Breast epithelium (tissue), 3 donors: ENCODE measurements at regions not wholly inside any gene's neighbourhood (a gene's known extent, or its start where the extent isn't known, plus 50 kb on each side); places are given as distances from the start of the nearest gene placed in this dataset.

Experiments used
- POLR2A ChIP-seq: fragments of 450-650 bp; IDR thresholded peaks from one replicate; pipeline ENCODE4 v1.6.1; 2016; ENCODE audit warnings: antibody characterized with exemption, mild to moderate bottlenecking, moderate library complexity
- POLR2AphosphoS5 ChIP-seq, 3 donors: sonication (generic); formaldehyde crosslinking; IDR thresholded peaks; one replicate each; pipeline ENCODE4 v1.6.1; 2017; ENCODE audit warnings: antibody characterized with exemption in 3 of 3
- TF ChIP-seq, protein P1 (sequence below), 3 donors: fragments of 450-650 bp; IDR thresholded peaks; one replicate each; pipeline ENCODE4 v1.5.1; 2016 to 2017; ENCODE audit warnings: antibody characterized with exemption in 3 of 3, mild to moderate bottlenecking in 3 of 3, moderate library complexity in 3 of 3

DNA sequence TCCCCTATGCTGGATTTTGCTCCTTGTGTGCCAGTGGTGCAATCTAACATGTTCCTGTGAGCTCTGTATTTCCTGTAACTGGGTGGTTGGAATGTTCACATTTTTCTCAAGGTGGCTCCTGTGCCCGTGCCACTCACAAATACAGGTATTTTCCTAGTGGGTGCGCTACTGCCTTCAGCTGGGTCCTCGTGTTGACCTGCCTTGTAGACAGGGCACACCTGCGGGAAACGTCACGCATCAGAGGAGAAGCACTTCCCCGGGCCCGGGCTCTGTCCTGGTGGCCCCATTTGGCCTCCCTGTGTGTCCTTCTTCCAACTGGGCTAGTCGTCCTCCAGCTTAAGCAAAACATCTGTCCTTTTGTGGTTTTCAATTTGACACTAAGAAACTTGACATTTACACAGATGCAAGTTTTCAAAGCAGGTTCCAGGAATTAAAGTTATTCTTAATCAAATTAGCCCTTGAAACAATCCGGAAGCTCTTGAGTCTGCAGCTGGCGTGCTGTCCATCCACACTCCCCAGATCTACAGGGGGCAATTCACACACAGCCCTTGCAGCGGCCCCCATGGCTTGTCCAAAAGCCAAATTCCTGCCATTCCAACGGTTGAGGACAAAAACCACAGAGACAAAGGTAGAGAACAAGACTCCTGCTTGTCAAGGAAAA, 275.1 kb downstream of the CDC5L start:
- TF ChIP-seq, protein P1, sequence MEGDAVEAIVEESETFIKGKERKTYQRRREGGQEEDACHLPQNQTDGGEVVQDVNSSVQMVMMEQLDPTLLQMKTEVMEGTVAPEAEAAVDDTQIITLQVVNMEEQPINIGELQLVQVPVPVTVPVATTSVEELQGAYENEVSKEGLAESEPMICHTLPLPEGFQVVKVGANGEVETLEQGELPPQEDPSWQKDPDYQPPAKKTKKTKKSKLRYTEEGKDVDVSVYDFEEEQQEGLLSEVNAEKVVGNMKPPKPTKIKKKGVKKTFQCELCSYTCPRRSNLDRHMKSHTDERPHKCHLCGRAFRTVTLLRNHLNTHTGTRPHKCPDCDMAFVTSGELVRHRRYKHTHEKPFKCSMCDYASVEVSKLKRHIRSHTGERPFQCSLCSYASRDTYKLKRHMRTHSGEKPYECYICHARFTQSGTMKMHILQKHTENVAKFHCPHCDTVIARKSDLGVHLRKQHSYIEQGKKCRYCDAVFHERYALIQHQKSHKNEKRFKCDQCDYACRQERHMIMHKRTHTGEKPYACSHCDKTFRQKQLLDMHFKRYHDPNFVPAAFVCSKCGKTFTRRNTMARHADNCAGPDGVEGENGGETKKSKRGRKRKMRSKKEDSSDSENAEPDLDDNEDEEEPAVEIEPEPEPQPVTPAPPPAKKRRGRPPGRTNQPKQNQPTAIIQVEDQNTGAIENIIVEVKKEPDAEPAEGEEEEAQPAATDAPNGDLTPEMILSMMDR (IDR thresholded peaks at IDR 0.05): no peak
- TF ChIP-seq POLR2A (no peak), POLR2AphosphoS5 (IDR thresholded peaks at IDR 0.05) (no peak)
